ENCODE measurements at regions not wholly inside any gene's neighbourhood (a gene's known extent, or its start where the extent isn't known, plus 50 kb on each side); places are given as distances from the start of the nearest gene placed in this dataset.
"Not testable (repeated sequence)": the region's sequence is repeated elsewhere in the genome, so short reads cannot be mapped to it uniquely, and the experiment has no call there.

GRCh38 chr18:39607034-39607433, 2041.4 kb upstream of the CELF4 start:
- DNase-seq (ENCODE audit: low read depth) = no peak

- peak; percentile 24 for DNase-seq (ENCODE audit: low read depth)
Measured at GRCh38 chr18:39604836-39605235, 2039.2 kb upstream of the CELF4 start.

GRCh38 chr18:39602131-39602530, 2036.5 kb upstream of the CELF4 start:
- no peak for DNase-seq (ENCODE audit: low read depth)

DNA sequence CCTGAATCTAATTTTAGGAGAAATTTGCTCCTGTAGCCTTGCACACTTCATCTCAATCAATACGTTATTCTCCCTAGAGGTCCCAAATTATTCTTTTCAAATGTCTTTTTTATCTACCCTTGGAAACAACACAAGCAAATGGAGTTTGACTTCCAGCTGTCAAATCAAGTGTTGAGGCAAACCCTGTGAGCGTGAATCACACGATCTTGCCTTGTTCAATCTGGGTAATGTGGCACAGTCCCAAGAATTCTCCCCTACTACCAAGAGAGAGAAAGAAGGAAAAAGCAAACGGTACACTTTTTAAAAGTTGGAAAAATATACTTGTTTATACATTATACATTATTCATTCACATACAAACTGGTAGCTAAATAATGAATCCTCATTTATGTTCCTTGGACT, 2035.3 kb upstream of the CELF4 start:
- no peak for DNase-seq (ENCODE audit: low read depth)

GRCh38 chr18:39599251-39599650, 2033.7 kb upstream of the CELF4 start:
- DNase-seq (ENCODE audit: low read depth) = no peak

GRCh38 chr18:39596891-39597290, 2031.3 kb upstream of the CELF4 start:
- DNase-seq (ENCODE audit: low read depth) = no peak

- no peak for DNase-seq (ENCODE audit: low read depth)
Measured at GRCh38 chr18:39596221-39596620, 2030.6 kb upstream of the CELF4 start.

GRCh38 chr18:39594206-39594605, 2028.6 kb upstream of the CELF4 start:
- no peak for DNase-seq (ENCODE audit: low read depth)

DNA sequence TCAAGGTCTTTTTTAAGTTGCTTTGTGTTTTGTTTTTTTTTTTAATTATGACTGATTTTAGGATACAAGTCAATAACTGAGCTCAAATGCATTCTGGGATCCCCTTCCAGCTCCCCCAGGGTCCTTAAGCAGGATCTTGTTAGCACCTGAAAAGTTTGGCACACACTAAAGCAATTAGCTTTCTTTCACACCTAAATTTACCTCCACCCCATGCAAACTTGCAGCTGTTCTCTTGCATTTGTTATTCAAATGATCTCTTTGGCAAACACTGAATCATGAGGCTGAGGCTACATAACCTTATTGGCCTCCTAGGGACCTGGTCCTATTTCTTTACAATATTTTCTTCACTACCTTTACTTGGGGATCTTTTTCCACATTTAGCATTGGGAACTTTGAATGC, 2026.1 kb upstream of the CELF4 start:
- DNase-seq (ENCODE audit: low read depth) = no peak

DNA sequence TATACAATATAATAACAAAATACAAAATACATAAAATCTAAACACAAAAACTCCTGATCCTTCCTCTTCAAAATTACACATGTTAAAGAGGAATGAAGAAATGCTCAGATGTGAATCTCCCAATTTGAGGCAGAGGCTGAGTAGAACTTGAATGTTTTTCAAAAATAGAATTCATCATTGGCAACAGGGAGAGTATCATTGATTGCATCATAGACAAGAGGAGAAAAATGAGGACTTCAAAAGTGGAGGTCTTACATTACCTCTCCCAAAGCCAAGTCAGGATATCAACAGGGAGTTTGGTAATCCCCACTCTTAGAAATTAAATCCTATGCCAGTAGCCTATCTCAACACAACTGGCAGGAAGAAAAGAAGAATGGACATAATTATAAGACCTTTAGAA, 2023.9 kb upstream of the CELF4 start:
- peak; percentile 10 for DNase-seq (ENCODE audit: low read depth)

GRCh38 chr18:39587586-39587985, 2022.0 kb upstream of the CELF4 start:
- DNase-seq (ENCODE audit: low read depth) = no peak

- no peak for DNase-seq (ENCODE audit: low read depth)
Measured at GRCh38 chr18:39586741-39587140, 2021.1 kb upstream of the CELF4 start.

DNA sequence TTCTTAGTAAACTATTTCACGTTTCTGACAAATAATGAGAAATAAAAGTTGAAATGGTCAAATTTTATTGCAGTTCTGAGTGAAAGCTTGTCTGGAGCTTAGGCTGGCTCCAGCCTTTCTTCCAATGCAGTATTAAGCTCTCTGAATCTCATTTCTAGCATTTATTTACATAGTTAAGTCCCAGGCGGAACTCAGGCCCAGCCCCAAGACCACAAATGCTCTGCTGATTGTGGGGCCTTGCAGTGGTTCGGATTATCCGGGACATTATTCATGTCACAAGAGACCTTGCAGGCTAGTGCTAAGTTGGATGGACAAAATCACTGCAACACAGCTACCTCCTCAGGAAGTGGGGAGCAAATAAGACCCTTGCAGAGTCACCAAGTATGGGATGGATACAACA, 2009.3 kb upstream of the CELF4 start:
- DNase-seq (ENCODE audit: low read depth) = no peak

GRCh38 chr18:39571511-39571910, 2005.9 kb upstream of the CELF4 start:
- no peak for DNase-seq (ENCODE audit: low read depth)

GRCh38 chr18:39565551-39566230, 2000.1 kb upstream of the CELF4 start:
- not testable (repeated sequence) for DNase-seq (ENCODE audit: low read depth)

DNA sequence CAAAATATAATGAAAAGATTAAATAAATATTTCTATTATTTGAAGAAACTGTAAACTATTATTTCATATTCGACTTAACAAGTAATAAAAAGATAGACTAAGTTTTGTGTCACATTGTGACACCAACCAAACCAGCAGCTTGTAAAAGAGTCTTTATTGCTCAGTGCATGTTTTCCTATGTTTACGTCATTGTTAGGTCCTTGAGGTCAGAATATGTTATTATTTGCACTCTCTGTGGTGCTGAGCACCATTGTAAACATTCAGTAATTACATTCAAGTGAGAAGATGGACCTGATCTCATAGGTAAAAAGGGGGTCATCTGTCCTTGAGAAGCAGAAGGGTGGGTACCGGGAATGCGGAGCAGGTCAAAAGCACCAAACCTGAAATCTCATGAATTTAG, 1999.1 kb upstream of the CELF4 start:
- no peak for DNase-seq (ENCODE audit: low read depth)

GRCh38 chr18:39561126-39561525, 1995.5 kb upstream of the CELF4 start:
- DNase-seq (ENCODE audit: low read depth) = no peak

GRCh38 chr18:39558658-39559057, 1993.1 kb upstream of the CELF4 start:
- DNase-seq (ENCODE audit: low read depth) = no peak

DNA sequence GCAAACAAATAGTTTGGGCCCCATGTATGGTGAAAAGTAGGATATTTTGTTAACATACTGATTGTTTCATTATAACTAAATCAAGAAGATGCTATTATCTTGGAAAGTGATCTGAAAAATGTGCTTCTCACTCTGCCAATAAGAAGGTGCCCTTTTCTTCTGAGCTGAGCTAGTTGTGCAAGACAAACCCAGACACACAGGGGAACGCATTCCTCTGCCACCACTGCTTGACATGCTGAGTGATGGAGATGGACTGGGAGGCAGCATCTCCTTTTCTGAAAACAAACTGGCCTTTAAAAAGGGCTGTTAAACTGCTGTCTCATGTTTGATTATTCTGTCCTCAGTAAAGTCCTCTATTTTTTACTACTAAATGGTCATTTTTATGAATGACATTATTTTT, 1989.9 kb upstream of the CELF4 start:
- DNase-seq (ENCODE audit: low read depth) = no peak

DNA sequence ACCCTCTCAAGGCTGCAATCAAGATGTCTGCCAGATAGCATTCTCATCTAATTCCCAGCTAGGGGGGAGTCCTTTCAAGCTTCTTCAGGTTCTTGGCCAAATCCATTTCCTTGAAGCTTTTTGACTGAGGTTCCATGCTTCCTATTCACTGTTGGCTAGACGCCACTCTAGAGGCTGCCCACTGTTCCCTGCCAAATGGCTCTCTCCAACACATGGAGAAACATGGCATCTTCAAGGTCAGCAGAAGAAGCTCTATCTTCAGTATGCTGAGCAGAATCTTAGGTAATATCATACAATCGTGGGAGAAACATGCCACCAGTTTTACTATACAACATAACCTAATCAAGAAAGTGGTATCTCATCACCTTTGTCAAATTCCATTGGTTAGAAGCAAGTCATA, 1985.1 kb upstream of the CELF4 start:
- no peak for DNase-seq (ENCODE audit: low read depth)

DNA sequence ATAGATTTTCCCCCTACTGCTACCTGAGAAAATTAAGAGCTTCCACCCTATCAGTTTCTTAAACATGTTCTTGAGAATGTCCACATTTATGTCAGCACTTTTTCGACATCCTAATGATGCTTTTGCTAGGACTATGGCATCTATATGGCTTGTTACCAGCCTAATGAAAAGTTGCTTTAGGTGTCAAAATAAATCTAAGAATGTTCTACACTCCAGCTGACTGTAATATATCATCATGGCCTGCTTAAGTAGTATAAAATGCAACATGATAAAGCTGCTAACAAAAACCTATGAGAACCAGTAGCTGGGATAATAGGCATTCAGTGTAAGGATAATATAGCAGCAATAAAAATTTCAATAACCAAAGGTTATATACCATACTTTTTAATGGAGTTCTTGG, 1983.5 kb upstream of the CELF4 start:
- DNase-seq (ENCODE audit: low read depth) = no peak

DNA sequence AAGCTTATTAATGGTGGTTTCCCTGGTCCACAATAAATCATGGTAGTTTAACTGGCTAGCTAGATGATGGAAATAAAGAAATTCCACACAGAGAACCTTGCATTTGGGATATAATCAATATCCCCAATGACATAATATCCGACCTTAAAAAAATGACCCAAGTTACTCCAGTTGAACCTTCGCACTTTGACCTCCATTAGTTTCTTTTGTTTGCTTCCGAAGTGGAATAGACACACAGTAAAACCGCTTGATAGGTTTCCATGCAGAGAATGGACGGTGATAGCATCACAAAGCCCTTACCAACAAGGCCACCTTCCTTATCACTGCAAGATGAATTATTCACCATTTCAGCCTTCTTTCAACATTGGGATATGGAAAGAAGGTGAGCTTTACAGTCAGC, 1966.1 kb upstream of the CELF4 start:
- no peak for DNase-seq (ENCODE audit: low read depth)

DNA sequence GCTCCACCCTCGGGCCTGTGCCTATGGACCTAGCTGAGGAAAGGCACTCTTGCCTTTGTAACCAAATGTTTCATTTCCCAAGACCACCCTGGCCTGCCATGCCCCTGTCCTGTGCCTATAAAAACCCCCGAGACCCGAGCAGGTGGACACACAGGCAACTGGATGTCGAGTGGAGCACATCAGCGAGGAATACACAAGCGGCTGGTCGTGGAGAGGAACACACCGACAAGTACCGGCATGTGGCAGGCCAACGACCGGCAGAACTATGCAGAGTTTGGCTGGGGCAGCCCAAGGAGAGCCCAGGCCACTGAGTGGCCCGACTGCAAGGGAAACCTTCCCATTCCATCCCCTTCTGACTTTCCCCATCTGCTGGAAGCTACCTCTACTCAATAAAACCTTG, 1963.8 kb upstream of the CELF4 start:
- DNase-seq (ENCODE audit: low read depth) = no peak

GRCh38 chr18:39527465-39527864, 1961.9 kb upstream of the CELF4 start:
- no peak for DNase-seq (ENCODE audit: low read depth)

DNA sequence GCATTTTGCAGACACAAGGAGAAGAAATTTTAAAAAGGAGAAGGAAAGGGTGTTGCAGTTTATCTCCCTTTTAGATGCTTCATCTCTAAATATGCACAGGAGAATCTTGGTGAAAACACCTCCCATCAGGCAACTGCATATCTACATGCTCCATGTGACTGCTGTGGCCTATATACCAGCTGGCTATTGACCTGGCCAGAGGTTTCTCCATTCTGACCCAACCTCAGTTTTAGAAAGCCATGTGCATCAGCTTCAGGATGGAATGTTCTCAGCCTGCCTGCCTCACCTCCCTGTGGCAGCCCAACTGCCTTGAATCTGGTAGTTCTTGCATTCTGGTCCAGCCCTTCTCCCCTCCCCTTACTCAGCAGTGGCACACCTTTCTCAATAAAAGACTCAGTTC, 1958.8 kb upstream of the CELF4 start:
- no peak for DNase-seq (ENCODE audit: low read depth)

Data from fibroblast of gingiva (primary cell).